Hematopoietic multipotent progenitor cell treated with erythropoietin and hydrocortisone succinate and interleukin-3 and kit ligand, for 4 days (in vitro differentiated cells): ENCODE measurements at regions not wholly inside any gene's neighbourhood (a gene's known extent, or its start where the extent isn't known, plus 50 kb on each side); places are given as distances from the start of the nearest gene placed in this dataset.
"Not testable (repeated sequence)": the region's sequence is repeated elsewhere in the genome, so short reads cannot be mapped to it uniquely, and the experiment has no call there.

Experiments
- DNase-seq: peaks from one replicate; pipeline ENCODE4 v3.0.0-alpha.2; 2015

DNA sequence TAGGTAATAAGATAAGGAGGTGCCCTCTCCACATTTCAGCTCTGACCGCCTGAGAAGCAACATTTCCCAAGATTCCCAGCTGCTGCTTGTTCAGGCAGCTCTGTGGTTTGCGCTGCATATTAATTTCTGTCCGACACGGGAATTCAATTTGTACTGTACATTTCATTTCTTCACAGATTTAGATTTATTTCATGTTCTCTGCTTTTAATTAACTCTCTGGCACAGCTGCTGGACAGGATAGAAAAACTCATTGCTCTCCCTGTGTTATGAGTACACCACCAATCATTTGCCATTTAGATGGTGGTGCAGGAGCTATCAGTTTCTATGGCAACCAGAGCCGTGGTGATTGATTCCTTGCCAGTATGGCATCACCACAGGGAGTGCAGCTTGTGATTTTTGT, 558.5 kb downstream of the DMRTA1 start:
- DNase-seq, result no peak

DNA sequence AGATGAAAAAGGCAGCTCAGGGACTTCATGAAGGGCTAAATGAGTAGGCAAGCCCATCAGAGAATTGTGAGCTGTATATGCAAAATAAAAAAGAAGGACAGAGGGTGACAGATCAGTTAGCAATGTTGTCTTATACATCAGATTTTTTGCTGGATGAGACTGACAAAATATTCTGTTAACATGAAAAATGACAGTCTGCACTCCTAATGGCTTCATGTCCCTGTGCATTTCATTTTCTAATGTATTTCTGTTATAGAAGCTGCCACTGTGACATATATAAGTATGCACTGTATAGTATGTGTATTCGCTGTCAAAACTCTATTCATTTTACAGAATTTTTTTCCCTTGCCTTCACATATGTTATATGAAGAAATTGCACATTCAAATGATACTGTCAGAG, 559.5 kb downstream of the DMRTA1 start:
- no peak for DNase-seq

DNA sequence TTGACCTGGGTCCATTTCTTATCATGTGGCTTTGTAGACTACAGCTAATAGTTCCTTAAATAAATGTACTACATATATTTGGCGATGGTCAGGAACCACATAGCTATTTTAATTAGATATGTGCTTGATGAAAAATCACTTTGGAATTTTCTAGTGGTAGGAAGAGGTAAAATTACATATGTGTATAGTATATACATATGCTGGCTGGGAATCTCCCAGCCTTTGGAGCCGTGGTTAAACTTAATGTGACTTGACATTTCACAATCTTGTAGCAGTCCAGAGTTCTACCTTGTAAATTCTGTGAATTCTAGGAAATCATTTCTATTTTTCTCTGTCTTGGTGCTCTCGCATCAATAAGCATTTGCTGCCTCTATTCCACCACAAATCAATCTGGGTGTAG, 565.0 kb downstream of the DMRTA1 start:
- no peak for DNase-seq

DNA sequence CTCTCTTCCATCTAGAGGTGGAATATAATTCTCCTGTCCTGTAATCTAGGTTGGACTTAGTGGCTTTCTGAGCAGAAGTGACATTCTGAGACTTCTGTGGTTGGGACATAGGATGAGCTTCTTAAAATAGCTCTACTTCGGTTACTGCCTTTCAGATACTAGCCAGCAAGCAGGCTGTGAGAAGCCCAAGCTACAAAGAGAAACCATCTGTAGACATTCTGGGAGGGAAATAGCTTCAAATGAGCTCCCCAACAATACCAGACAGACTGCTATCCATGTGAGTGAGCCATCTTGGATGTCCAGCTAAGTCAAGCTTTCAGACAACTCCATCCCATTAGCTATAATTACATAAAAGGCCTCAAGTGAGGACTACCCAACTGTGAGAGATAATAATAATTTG, 568.9 kb downstream of the DMRTA1 start:
- DNase-seq, result no peak

DNA sequence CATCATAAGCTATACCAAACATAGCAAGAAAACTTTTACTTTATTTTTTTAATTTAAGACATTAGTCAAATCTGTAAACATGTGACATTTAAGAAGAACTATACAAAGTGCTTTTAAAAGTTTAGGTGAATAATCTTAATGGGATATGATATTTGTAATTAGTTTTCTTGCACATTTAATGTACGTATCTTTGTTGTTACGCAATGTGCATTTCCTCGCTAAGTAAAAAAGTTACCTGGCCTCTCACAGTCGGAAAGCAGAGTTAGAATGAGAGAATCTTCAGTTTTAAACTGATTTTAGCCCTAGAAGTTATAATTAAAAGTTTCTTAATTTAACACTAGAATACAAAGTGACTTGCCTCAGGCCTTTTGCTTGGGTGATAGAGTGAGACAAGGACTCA, 589.8 kb downstream of the DMRTA1 start:
- no peak for DNase-seq

DNA sequence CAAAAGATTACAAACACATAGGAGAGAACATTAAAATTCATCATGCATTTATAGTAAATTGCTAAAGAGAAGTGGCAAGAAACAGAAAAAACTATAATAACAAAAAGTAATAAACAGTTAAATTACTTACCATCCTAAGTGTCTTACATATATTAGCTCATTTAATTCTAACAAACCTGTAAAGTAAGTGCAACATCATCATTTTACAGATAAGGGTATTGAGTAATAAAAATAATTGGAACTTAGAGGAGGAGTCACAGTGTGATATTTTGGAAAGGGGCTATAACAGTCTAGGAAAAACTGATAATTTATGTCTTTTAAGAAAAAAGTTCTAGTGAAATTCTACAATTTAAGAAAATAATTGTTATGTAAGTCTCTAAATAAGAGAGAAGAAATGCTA, 592.8 kb downstream of the DMRTA1 start:
- no peak for DNase-seq

DNA sequence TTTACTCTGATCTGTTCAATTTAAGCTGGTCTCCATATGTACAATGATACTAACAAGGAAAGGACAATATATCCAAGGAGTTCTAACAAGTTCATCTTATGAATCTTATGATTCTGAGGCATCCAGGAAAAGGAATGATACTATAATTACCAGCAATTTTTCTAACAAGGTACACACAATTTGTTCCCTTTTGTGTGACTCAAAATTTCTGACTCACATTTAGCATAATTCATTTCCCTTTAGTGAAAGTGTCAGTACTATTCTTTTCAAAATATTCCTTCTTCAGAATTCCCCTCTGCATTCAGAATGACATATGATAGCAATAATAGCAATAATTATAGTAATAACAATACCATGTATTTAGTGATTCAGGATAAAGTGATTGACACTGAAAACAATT, 594.8 kb downstream of the DMRTA1 start:
- DNase-seq, result no peak

DNA sequence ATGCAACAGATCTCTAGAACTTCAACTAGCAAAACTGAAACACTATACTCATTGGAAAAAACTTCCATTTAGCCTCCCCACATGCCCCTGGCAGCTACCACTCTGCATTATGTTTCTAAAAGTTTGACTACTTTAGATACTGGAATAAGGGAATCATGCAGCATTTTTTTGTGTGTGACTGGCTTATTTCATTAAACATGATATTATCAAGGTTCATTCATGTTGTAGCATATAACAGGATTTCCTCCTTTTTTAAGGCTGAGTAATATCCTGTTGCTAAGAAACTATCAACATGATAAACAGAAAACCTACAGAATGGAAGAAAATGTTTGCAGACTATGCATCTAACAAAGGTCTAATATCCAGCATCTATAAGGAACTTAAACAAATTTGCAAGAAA, 597.9 kb downstream of the DMRTA1 start:
- no peak for DNase-seq

DNA sequence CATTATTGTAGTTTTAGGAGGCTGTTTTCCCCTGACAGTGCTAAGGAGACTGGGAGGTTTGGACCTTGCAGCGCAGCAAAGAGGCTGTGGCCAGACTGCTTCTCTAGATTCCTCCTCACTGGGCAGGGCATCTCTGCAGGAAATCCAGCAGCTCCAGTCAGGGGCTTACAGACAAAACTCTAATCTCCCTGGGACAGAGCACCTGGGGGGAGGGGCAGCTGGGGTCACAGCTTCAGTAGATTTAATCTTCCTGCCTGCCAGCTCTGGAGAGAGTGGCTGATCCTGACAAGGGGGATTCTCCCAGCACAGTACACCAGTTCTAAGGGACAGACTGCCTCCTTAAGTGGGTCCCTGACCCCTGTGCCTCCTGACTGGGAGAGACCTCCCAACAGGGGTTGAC, 599.4 kb downstream of the DMRTA1 start:
- DNase-seq, result not testable (repeated sequence)

DNA sequence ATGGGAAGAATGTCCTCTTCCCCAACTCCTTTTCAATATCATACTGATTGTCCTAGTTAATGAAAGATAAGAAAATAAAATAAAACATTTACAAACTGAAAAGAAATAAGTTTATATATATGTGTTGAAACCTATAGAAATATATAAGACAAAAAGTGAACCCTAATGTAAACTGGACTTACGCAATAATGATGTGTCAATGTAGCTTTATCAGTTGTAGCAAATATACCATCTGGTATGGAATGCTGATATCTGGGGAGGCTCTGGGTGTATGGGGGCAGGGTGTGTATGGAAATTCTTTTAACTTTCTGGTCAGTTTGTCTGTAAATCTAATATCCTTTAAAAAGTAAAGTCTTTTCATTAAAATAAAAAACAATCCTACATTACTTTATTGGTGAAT, 603.9 kb downstream of the DMRTA1 start:
- no peak for DNase-seq

DNA sequence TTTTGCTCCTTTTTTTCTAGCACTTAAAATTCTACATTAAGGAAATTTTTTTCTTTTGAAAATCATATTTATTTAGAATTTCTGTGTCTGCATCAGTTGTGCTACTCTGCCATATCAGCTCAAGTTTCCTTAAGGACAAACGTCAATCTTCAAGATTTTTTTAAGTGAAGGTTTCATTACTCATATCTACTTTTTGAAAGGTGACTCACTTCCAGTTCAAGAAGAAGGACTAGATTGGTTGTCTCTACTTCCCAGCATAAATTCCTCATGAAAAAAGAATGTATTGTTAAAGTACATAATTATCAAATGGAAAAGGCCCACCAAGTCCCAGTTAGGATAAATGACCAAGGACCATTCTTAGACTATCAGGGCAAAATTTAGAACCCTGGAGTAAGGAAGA, 626.5 kb downstream of the DMRTA1 start:
- no peak for DNase-seq

DNA sequence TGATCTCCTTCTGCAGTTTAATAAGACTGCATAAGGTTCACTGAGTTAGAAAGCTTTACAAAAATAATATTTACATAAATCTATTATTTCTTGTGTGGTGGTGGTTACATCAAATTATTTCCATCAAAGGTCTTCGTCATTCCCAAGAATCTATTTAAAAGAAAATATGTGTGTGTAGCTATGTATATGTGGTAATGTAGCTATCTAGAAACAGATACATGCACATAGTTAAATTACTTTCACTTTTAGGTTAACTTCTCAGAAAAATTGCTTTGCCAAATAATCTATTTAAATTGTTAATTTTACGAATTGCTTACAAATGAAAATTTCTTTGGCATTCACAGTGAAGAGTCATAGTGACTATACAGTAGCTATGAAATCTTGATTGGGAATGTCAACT, 633.2 kb downstream of the DMRTA1 start:
- DNase-seq, result no peak

DNA sequence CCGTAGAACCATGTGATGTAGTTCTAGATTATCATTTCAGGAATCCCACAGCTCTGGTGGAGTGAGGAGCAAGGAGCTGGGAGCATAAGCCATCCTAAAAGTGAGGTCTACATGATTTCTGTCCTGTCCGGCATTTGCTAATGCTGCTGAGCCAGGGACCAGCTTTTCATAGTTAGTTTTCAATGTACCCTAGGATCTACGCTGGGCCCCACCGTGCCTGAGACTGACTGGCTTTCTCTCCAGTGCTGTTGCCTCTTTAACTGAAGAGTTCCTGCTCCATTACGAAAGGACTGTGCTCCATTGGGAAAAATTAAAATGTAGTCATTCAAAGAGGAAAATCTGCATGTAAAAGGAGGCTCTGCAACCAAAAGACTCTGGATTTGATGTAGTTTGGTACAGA, 634.8 kb downstream of the DMRTA1 start:
- no peak for DNase-seq

DNA sequence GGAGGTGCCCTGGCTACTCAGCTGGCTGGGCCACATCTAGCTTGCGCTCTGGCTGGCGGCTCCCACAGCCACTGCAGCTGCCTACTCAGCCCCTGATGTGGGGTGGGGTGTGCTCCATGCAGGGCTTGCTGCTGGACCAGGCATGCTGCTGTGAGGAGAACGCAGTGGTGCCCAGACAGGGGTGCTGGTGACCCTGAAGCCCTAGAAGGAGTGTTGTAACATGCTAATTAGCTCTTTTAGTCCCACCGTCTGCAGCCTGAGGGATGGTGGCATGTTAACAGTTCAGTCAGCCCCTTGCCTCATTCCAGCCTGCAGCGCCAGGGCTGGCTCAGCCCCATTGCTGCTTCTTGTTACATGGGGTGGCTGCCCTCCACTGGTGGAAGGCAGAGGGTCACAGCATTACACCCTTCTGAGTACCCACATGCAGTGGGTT, 642.3 kb downstream of the DMRTA1 start:
- DNase-seq, result no peak

DNA sequence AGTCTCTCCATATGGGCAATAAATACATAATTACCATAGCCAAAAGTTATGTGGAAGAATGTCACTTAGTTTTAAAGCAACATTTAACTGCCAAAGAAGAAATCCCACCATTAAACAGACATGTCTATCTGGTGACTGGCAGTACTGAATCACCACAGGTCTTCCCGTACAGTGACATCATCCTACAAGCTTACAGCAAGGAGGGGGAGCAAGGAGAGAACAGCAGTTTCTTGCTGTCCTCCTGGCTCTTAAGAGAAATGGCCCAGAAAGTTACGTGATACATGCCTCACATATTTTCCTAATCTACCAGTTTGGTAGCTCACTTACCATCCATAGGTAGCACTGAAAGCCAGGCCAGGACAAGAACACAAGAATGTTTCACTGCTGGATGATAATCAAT, 671.0 kb downstream of the DMRTA1 start:
- no peak for DNase-seq

DNA sequence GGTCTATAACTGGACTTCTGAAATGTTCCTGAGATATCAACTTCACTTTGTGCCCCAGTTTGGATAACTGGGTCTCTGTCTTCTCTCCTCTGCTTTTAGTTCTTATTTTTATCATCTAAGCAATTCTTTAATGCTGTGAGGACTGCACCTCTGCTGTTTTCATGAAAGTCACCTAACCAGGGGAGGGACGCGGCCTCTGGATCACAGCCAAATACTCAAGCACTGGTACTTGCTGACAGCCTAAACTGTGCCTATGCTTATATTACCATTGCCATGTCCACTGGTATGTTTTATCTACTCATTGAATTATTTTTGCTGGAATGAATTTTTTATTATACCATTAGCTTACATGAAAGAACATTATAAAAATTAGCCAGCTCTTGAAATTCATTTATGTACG, 674.0 kb downstream of the DMRTA1 start:
- DNase-seq, result no peak

DNA sequence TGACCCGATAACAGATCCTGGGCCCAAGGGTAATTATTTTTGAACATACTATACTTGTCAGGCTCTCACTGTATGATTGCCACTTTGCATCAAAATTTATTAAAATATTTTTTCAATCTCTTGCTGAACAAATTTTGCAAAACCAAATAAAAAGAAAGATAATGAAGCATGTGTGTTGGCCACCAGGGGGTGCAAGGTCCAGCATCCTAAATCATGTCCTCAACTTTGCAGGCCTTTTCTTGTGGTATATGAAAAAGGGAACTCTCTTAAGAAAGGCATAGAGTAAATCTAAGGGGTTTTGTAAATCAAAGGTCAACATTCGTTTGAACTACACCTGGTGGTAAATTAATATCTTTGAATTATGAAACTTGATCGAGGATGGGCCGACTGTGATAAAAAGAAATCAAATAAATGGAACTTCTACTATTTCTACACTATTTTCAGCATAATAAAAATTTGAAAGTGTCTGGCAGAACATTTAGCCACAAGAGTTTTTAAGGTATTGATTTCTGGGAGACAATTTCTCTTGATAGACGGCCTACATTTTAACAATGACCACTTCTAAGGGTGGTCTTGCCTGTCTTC, 676.5 kb downstream of the DMRTA1 start:
- peak; percentile 64 for DNase-seq

DNA sequence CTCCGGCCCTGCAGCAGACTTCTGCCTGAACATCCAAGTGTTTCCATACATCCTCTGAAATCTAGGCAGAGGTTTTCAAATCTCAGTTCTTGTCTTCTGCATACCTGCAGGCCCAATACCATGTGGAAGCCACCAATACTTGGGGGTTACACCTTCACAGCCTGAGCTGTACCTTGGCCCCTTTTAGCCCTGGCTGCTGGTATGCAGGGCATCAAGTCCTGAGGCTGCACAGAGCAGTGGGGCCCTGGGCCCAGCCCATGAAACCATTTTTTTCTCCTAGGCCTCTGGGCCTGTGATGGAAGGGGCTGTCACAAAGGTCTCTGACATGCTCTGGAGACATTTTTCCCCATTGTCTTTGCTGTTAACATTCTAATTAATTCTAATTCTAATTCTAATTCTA, 680.6 kb downstream of the ELAVL2 start:
- no peak for DNase-seq

DNA sequence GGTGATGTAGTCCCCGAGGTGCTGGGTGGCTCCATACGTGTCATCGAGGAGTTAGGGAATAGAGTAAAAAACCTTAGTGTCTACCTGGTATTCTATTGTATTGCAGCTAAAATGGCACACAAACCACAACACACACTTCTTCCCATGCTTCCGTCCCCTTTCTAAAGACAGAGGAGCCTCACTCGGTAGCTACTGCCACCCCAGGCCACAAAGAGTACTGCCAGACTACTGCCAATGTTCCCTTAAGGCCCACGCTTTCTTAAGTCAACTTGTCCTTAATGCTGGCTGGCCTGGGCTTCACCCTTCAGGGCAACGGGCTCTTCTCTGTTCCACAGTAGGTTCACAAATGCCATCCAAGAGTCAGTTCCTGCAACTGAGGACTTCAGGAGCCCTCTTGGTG, 673.0 kb downstream of the ELAVL2 start:
- peak; percentile 13 for DNase-seq

DNA sequence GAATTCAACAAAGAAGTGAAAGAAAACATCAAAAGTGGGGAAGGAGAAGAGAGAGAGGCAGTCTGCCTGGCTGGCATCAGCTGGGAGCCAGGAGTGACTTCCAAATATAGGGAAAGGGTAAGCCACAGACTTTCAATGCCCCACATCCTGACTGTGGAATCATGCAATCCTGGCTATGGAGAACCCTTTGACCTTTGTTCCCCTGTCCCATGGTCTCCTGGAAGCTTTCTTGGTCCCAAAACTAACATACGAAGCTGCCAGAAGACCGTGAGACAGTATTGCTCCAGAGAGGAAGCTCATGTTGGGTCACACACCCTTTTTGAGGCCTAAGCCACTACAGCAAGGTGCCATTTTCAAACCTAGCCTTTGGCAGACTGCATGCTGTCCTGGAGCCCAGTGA, 665.5 kb downstream of the ELAVL2 start:
- DNase-seq, result no peak

DNA sequence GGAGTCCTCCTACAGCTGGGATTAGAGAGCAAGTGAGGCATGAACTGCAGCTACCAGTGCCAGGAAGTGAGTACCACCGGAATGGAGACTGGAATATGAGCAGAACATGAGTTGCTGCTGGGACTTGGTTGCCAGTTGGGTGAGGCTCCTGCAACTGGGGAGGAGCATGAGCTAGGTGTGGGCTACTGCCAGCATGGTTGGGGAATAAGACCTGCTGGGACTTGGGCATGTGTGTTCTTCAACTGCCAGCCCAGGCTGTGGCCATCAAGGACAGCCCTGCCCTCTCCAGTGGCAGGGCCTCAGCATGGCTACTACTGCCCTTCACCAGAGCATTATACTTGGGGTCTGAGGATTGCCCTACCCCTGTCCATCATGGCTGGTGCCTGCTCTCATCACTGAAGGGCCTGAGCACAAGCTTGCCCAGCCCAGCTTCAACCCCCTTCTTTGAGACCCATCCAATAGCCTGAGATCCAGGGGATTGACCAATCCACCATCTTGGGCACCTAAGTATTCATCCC, 665.0 kb downstream of the ELAVL2 start:
- DNase-seq, result no peak

DNA sequence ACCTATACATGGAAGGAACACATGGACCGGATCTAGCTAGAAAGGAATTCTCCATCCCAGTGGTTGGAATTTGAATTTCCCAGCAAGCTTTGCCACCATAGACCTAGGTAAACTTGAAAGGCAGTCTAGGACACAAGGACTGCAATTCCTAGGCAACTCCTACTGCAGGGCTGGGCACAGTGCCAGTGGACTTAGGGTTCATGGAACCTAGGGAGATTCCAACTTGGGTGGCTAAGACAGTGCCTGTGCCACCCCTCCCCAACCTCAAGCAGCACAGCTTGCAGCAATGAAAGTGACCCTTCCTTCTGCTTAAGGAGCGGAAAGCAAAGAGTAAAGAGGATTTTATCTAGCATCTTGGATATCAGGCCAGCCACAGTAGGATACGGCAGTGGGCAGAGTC, 663.3 kb downstream of the ELAVL2 start:
- DNase-seq, result no peak

DNA sequence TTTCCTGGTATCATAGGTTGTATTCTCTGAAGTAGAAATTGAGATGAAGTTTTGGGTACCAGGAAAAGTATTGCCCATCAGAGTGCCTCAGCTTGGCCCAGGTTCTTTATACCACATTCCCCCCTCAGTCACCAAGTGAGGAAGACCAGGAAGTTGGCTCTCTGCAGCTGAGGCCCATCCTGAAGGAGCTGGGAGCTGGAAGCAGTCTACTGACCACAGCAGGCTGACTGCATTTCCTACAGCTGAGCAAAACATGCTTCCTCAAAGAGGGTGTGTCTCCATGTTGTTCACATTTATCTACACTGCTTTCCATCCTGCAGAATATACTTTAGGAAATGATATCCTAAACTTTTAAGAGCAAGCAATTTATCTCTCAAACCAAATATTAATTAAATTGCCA, 654.6 kb downstream of the ELAVL2 start:
- DNase-seq, result no peak

DNA sequence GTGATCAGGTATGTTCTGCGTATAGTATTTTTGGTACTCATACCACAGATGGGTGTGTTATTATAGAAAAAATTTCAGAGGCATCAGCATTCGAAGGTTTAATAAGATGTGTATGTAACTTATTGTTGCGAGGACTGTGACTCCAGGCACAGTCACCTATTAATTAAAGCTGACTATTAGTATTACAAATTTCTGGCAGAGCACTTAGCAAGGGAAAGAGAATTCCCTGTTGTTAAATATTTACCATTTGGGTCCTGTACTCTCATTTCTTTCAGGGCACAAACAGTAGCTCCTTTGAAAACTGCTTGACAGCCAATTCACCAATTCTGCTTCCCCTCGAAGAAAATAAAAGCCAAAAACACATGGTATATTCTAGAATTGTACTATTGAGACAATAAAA, 653.8 kb downstream of the ELAVL2 start:
- DNase-seq, result no peak

DNA sequence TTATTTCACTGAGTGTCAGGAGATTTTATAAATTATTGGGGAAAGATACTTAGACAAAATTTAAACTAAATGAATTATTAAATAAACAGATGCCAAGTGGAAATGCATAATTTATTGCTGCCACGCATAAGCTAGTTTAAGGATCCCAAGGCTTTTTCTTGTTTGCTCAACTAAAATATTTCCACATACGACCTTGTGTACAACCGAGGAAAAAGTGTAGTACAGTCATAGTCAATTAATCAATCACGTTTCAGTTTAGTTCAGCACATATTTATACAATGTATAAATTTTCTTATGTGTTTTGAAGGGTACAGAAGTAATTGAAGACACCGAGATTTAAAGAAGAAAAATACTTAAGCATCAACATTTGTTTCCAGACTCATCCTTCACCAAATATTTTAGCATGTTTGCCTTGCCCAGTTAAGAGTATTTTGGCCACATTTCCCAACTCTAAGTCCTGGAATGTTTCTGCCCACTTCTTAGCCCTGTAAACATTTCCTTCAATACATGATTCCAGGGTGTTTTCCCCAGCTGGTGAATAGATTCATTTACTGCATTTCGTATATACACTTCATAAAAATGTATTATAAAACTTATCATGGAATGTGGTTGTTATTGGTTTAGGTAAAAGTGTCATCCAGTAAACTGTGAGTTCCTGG, 652.9 kb downstream of the ELAVL2 start:
- DNase-seq, result no peak
